ENCODE measurements at regions not wholly inside any gene's neighbourhood (a gene's known extent, or its start where the extent isn't known, plus 50 kb on each side); places are given as distances from the start of the nearest gene placed in this dataset.
A peak's percentile ranks its signal among the peaks of the same experiment; 100 is the strongest.

DNA sequence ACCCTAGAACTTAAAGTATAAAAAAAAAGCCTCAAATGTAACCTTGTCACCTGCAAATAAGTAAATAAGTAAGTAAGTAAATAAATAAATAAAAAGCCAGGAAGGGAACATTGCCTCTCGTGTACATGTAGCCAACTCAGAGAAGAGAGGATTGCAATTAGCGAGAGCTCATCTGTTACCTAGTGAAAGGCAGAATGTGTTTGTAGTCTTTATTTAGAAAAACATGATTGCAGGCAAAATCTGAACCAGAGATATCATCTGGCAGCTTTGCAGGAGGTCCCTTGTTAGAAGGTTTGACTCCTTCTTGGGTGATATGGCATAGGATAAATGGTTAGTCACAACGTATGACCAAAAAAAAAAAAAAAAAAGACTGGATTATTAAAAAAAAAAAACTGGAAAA lies 71.6 kb upstream of the SYN2 start:
- Histone ChIP-seq H2AFZ (ENCODE audit: low read length) (no peak overlapping the region), H3K36me3 (ENCODE audit: control insufficient read depth, insufficient read depth, low read length) (no peaks in the 10 kb centered on the region), H3K9me3 (ENCODE audit: control insufficient read depth, insufficient read depth, low read depth, low read length) (no peaks in the 10 kb centered on the region), H3K79me2 (ENCODE audit: control insufficient read depth, insufficient read depth, low read length) (no peaks in the 10 kb centered on the region), H3K27ac (ENCODE audit: insufficient read depth, low read length) (no peak overlapping the region), H3K27me3 (ENCODE audit: control insufficient read depth, insufficient read depth, low read length) (no peaks in the 10 kb centered on the region), H4K20me1 (ENCODE audit: control insufficient read depth, extremely low read depth, insufficient read depth, low read length) (no peaks in the 10 kb centered on the region), H3K4me2 (ENCODE audit: extremely low read depth, insufficient read depth, low read length) (no peak overlapping the region), H3K4me3 (replicated peaks in 1 of 4; ENCODE audit: control extremely low read depth in 1 of 4, insufficient read depth in 1 of 4, low read depth in 3 of 4, low read length in 4 of 4) (no peak overlapping the region), H3K9ac (ENCODE audit: insufficient read depth, low read length) (no peak overlapping the region), H3K4me1 (ENCODE audit: control insufficient read depth, extremely low read depth, insufficient read depth, low read length) (no peaks in the 10 kb centered on the region)
- DNase-seq (ENCODE audit: low read depth in 2 of 2) = no peak
- TF ChIP-seq, protein P1, sequence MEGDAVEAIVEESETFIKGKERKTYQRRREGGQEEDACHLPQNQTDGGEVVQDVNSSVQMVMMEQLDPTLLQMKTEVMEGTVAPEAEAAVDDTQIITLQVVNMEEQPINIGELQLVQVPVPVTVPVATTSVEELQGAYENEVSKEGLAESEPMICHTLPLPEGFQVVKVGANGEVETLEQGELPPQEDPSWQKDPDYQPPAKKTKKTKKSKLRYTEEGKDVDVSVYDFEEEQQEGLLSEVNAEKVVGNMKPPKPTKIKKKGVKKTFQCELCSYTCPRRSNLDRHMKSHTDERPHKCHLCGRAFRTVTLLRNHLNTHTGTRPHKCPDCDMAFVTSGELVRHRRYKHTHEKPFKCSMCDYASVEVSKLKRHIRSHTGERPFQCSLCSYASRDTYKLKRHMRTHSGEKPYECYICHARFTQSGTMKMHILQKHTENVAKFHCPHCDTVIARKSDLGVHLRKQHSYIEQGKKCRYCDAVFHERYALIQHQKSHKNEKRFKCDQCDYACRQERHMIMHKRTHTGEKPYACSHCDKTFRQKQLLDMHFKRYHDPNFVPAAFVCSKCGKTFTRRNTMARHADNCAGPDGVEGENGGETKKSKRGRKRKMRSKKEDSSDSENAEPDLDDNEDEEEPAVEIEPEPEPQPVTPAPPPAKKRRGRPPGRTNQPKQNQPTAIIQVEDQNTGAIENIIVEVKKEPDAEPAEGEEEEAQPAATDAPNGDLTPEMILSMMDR (conservative IDR thresholded peaks at IDR 0.05 in 1 of 2, IDR thresholded peaks at IDR 0.05 in 1 of 2; ENCODE audit: low read depth in 1 of 2, low read length in 2 of 2) = no peak

DNA sequence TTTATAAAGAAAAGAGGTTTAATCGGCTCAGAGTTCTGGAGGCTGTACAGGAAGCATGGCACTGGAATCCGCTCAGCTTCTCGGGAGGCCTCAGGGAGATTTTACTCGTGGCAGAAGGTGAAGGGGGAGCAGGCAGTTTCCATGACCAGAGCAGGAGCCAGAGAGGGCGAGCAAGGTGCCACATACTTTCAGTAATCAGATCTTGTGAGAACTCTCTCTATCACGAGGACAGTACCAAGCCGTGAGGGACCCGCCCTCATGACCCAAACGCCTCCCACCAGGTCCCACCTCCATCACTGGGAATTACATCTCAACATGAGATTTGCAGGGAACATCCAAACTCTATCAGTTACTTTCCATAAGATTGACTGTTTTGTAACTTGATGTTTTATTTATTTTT lies 70.7 kb upstream of the SYN2 start:
- no peak overlapping the region for H3K4me2 ChIP-seq (ENCODE audit: extremely low read depth, insufficient read depth, low read length)
- H3K36me3 ChIP-seq (ENCODE audit: control insufficient read depth, insufficient read depth, low read length) = no peaks in the 10 kb centered on the region
- DNase-seq (ENCODE audit: low read depth in 2 of 2) = no peak
- no peak for TF ChIP-seq EZH2 (IDR thresholded peaks at IDR 0.05; ENCODE audit: low read length, missing control alignments)
- TF ChIP-seq, protein P1 (conservative IDR thresholded peaks at IDR 0.05 in 1 of 2, IDR thresholded peaks at IDR 0.05 in 1 of 2; ENCODE audit: low read depth in 1 of 2, low read length in 2 of 2) = no peak
- H2AFZ ChIP-seq (ENCODE audit: low read length) = no peak overlapping the region
- H4K20me1 ChIP-seq (ENCODE audit: control insufficient read depth, extremely low read depth, insufficient read depth, low read length) = no peaks in the 10 kb centered on the region
- H3K4me3 ChIP-seq (replicated peaks in 1 of 4; ENCODE audit: control extremely low read depth in 1 of 4, insufficient read depth in 1 of 4, low read depth in 3 of 4, low read length in 4 of 4) = no peak overlapping the region
- no peak overlapping the region for H3K9ac ChIP-seq (ENCODE audit: insufficient read depth, low read length)
- H3K4me1 ChIP-seq (ENCODE audit: control insufficient read depth, extremely low read depth, insufficient read depth, low read length) = no peaks in the 10 kb centered on the region
- H3K27ac ChIP-seq (ENCODE audit: insufficient read depth, low read length) = no peak overlapping the region
- no peaks in the 10 kb centered on the region for H3K27me3 ChIP-seq (ENCODE audit: control insufficient read depth, insufficient read depth, low read length)
- H3K79me2 ChIP-seq (ENCODE audit: control insufficient read depth, insufficient read depth, low read length) = no peaks in the 10 kb centered on the region
- H3K9me3 ChIP-seq (ENCODE audit: control insufficient read depth, insufficient read depth, low read depth, low read length) = no peaks in the 10 kb centered on the region

DNA sequence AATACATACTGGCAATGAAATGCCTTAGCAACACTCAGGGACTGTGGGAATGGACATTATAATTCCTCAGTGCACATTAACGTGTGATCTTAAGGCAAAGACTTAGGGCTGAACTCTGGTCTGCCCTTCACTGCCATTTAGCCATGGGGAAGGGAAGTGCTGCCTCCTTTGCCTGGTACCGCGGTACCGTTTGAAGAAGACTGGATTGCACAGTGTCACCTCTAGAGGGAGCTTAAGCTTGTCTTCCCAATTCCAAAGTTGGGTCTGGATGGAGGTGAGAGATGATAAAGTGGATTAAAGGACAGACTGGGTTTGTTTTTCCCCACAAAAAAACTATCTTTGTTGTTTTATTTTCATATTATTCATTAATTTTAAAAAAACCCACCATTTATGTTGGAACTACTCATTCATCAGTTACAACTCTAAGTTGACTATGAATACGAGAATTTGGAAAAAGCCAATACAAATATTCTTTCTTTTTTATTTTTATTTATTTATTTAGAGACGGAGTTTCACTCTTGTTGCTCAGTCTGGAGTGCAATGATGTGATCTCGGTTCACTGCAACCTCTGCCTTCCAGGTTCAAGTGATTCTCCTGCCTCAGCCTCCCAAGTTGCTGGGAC lies 60.0 kb upstream of the SYN2 start:
- no peak overlapping the region for H3K27ac ChIP-seq (ENCODE audit: insufficient read depth, low read length)
- peak; percentile 14 for DNase-seq (ENCODE audit: low read depth in 2 of 2)

More for the DNA sequence above, 60.0 kb upstream of the SYN2 start:
- Histone ChIP-seq H3K36me3 (ENCODE audit: control insufficient read depth, insufficient read depth, low read length) (no peaks in the 10 kb centered on the region), H2AFZ (ENCODE audit: low read length) (no peak overlapping the region), H3K27me3 (ENCODE audit: control insufficient read depth, insufficient read depth, low read length) (no peaks in the 10 kb centered on the region), H4K20me1 (ENCODE audit: control insufficient read depth, extremely low read depth, insufficient read depth, low read length) (no peaks in the 10 kb centered on the region), H3K9ac (ENCODE audit: insufficient read depth, low read length) (no peak overlapping the region), H3K4me2 (ENCODE audit: extremely low read depth, insufficient read depth, low read length) (no peak overlapping the region), H3K4me1 (ENCODE audit: control insufficient read depth, extremely low read depth, insufficient read depth, low read length) (no peaks in the 10 kb centered on the region), H3K9me3 (ENCODE audit: control insufficient read depth, insufficient read depth, low read depth, low read length) (no peaks in the 10 kb centered on the region), H3K4me3 (replicated peaks in 1 of 4; ENCODE audit: control extremely low read depth in 1 of 4, insufficient read depth in 1 of 4, low read depth in 3 of 4, low read length in 4 of 4) (no peak overlapping the region), H3K79me2 (ENCODE audit: control insufficient read depth, insufficient read depth, low read length) (no peaks in the 10 kb centered on the region)
- TF ChIP-seq, protein P1 (conservative IDR thresholded peaks at IDR 0.05 in 1 of 2, IDR thresholded peaks at IDR 0.05 in 1 of 2; ENCODE audit: low read depth in 1 of 2, low read length in 2 of 2) = peak; percentile 57 to 58
- TF ChIP-seq EZH2 (IDR thresholded peaks at IDR 0.05; ENCODE audit: low read length, missing control alignments) = no peak

Data from fibroblast of lung (primary cell).